D721Med (cell line): ENCODE measurements at regions not wholly inside any gene's neighbourhood (a gene's known extent, or its start where the extent isn't known, plus 50 kb on each side); places are given as distances from the start of the nearest gene placed in this dataset.

ENCODE experiments used
- DNase-seq: peaks from one replicate; pipeline ENCODE4 v3.0.0; 2011; ENCODE audit warnings: low spot score; ENCODE audit not compliant: insufficient read length
- FAIRE-seq: peaks from 2 replicates; lab custom pipeline; 2011; peaks lifted over from hg19 to GRCh38; lab: Jason Lieb, UNC
- CTCF ChIP-seq: IDR thresholded peaks from 2 replicates; pipeline ENCODE4 v1.5.1; 2012; ENCODE audit warnings: mild to moderate bottlenecking, control low read depth; ENCODE audit not compliant: insufficient read depth; ENCODE audit errors: missing control alignments

- no peak for FAIRE-seq
- DNase-seq = no peak
- TF ChIP-seq CTCF = no peak
Observed at GRCh38 chr5:74152625-74153254, 487.8 kb downstream of the ENC1 start.

GRCh38 chr5:74152136-74152535, 488.4 kb downstream of the ENC1 start:
- no peak for DNase-seq

DNA sequence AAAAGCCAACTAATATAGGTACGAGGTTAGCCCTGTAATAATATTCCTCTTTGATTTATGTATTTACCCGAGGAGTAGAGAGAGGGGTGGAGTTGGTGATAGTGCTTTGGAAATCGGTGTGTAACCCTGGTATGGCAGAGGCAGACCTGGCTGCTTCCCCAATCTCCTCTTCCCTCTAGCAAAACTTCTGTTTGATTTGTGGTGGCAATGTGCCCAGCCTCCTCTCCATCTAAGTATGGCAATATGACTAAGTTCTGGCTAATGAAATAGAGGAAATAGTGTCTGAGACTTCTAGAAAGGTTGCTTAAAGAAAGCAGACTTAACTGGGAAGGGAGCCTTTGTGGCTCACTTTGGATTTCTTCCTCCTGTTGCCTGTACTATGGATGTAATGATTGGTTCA, 491.1 kb downstream of the ENC1 start:
- TF ChIP-seq CTCF = no peak
- DNase-seq (no peak), FAIRE-seq (no peak)

More at GRCh38 chr5:74152136-74152535, 488.4 kb downstream of the ENC1 start:
- FAIRE-seq = no peak
- no peak for TF ChIP-seq CTCF

- DNase-seq (no peak), FAIRE-seq (no peak)
- TF ChIP-seq CTCF = no peak
Observed at GRCh38 chr5:74148321-74148720, 492.2 kb downstream of the ENC1 start.

- DNase-seq (no peak), FAIRE-seq (no peak)
- TF ChIP-seq CTCF = no peak
Observed at GRCh38 chr5:74146796-74147195, 493.7 kb downstream of the ENC1 start.

GRCh38 chr5:74145951-74146350, 494.6 kb downstream of the ENC1 start:
- TF ChIP-seq CTCF = no peak
- DNase-seq (no peak), FAIRE-seq (no peak)

DNA sequence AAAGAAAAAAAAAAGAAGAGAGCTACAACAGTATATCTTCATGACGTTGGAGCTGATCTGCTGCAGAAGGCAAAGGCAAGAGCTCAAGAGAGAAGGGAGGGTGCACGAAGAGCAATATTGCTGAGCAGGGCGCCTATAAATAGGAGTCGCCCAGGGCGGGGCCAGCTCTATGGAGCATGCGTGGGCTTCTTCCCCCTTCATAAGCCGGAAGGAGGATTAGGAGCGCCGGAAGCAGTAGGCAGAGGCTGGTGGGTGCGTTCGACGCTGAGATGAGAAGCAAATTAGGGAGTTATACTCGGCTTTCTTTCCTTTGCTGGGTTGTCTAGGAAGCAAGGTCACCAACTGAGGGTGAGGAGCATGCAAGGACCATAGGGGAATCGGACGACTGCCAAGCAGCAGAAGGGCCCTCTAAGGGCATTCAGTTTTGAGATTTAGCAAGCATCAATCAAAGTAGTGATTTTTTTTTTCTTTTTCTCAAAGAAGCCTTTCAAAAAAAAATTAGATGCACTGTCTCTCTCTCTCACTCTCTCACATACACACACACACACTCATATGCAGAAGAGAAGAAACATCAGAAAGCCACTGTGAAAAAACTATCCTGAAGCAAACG, 496.7 kb downstream of the ENC1 start:
- FAIRE-seq = no peak
- no peak for TF ChIP-seq CTCF
- DNase-seq = no peak
